Activated CD8-positive, alpha-beta T cell treated with anti-CD3 and anti-CD28 coated beads for 36 hours (primary cell): ENCODE measurements at regions not wholly inside any gene's neighbourhood (a gene's known extent, or its start where the extent isn't known, plus 50 kb on each side); places are given as distances from the start of the nearest gene placed in this dataset.

Experiments
- ATAC-seq: fragments of 200-7000 bp; cut with Tn5 transposase; one replicate; pipeline ENCODE4 v1.10.0; 2021; ENCODE audit warnings: mild to moderate bottlenecking, moderate library complexity
- CTCF ChIA-PET: fragments of 350-600 bp; sonication (Branson Sonifier 250); formaldehyde crosslinking; loops from one replicate; lab custom pipeline; 2021; ENCODE audit warnings: antibody characterized with exemption; lab: Charles Lee
- POLR2A ChIA-PET: fragments of 350-600 bp; sonication (Branson Sonifier 250); formaldehyde crosslinking; loops from one replicate; lab custom pipeline; 2021; ENCODE audit warnings: antibody characterized with exemption; lab: Charles Lee
- DNase-seq: peaks from one replicate; pipeline ENCODE4 v3.0.0-alpha.2; 2020
- H3K27ac Mint-ChIP-seq: one replicate; pipeline ENCODE4 v1.8.0; 2021; ENCODE audit warnings: mild to moderate bottlenecking, mixed read lengths
- H3K27me3 Mint-ChIP-seq: one replicate; pipeline ENCODE4 v1.8.0; 2021; ENCODE audit warnings: mixed read lengths
- H3K36me3 Mint-ChIP-seq: one replicate; pipeline ENCODE4 v1.8.0; 2021; ENCODE audit warnings: low read depth, mixed read lengths
- H3K4me1 Mint-ChIP-seq: one replicate; pipeline ENCODE4 v1.8.0; 2021; ENCODE audit warnings: low read depth, mixed read lengths
- H3K4me3 Mint-ChIP-seq: one replicate; pipeline ENCODE4 v1.8.0; 2021; ENCODE audit warnings: mild to moderate bottlenecking, moderate library complexity, mixed read lengths
- H3K9me3 Mint-ChIP-seq: one replicate; pipeline ENCODE4 v1.8.0; 2021; ENCODE audit warnings: mixed read lengths
- CTCF ChIP-seq: fragments of 200-600 bp; IDR thresholded peaks from one replicate; pipeline ENCODE4 v1.8.0; 2022; ENCODE audit warnings: antibody characterized with exemption, mild to moderate bottlenecking
- intact Hi-C: fragments of 100-400 bp; cut with micrococcal nuclease; formaldehyde crosslinking; loops from one replicate; pipeline ENCODE4 v1.10.0; 2022

GRCh38 chrY:13567186-13567585 is 87.4 kb upstream of the UTY start:
- Mint-ChIP-seq H3K27ac (no peak overlapping the region), H3K36me3 (no peaks in the 10 kb centered on the region), H3K4me3 (no peak overlapping the region), H3K9me3 (no peaks in the 10 kb centered on the region), H3K27me3 (no peaks in the 10 kb centered on the region), H3K4me1 (no peaks in the 10 kb centered on the region)
- CTCF ChIA-PET: no interaction called here
- POLR2A ChIA-PET: no interaction called here
- no peak for DNase-seq
- intact Hi-C loops: no loop called here
- no peak for ATAC-seq
- TF ChIP-seq CTCF: no peak

- Mint-ChIP-seq H3K9me3 (no peaks in the 10 kb centered on the region), H3K4me3 (no peak overlapping the region), H3K27ac (no peak overlapping the region), H3K36me3 (no peaks in the 10 kb centered on the region), H3K27me3 (no peaks in the 10 kb centered on the region), H3K4me1 (peaks cover 9% of the 10 kb centered on the region)
- no peak for TF ChIP-seq CTCF
- ChIA-PET CTCF (no interaction called here), POLR2A (no interaction called here)
- intact Hi-C loops: no loop called here
- DNase-seq: no peak
- no peak for ATAC-seq
These were observed 75.1 kb upstream of the UTY start for GRCh38 chrY:13554949-13555348.

- no peaks in the 10 kb centered on the region for H3K36me3 Mint-ChIP-seq
- no peaks in the 10 kb centered on the region for H3K9me3 Mint-ChIP-seq
- ATAC-seq (peak; percentile 39), DNase-seq (no peak)
- ChIA-PET CTCF (no interaction called here), POLR2A (no interaction called here)
- TF ChIP-seq CTCF: no peak
- H3K4me1 Mint-ChIP-seq: peaks cover 9% of the 10 kb centered on the region
- H3K27me3 Mint-ChIP-seq: no peaks in the 10 kb centered on the region
- H3K4me3 Mint-ChIP-seq: no peak overlapping the region
- intact Hi-C loops: no loop called here
- H3K27ac Mint-ChIP-seq: no peak overlapping the region
These were observed 72.7 kb upstream of the UTY start for GRCh38 chrY:13552393-13553116.

DNA sequence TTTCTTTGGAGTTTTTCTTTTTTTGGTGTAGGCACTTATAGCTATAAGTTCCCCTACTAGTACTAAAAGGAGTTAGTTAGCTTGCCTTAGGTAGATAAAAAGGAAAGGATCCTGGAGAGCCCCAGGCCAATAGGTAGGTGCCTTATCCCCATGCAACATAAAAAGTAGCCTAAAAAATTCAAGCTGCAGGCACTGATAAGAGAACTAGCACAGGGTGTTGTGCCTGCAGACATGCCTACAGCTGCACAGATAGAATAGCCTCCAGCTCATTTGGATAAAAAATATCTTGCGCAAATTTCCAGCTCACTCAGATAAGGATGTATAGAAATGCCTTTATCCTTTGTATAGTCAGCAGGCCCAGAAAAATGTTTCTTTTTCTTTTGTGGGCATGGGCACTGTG is 71.4 kb upstream of the UTY start:
- no peaks in the 10 kb centered on the region for H3K9me3 Mint-ChIP-seq
- no peak for ATAC-seq
- CTCF ChIA-PET: no interaction called here
- H3K27me3 Mint-ChIP-seq: no peaks in the 10 kb centered on the region
- POLR2A ChIA-PET: interaction anchor here (0.6 kb wide), 1 partner anchor 642 kb away, joined by 4 read pairs; no protein-coding TSS in a partner anchor
- DNase-seq: no peak
- no peak for TF ChIP-seq CTCF
- H3K36me3 Mint-ChIP-seq: no peaks in the 10 kb centered on the region
- H3K27ac Mint-ChIP-seq: no peak overlapping the region
- intact Hi-C loops: no loop called here
- no peak overlapping the region for H3K4me3 Mint-ChIP-seq
- H3K4me1 Mint-ChIP-seq: peaks cover 9% of the 10 kb centered on the region

GRCh38 chrY:13544491-13544890 is 64.7 kb upstream of the UTY start:
- ChIA-PET POLR2A (interaction anchor here (0.6 kb wide), 1 partner anchor 797 kb away, joined by 3 read pairs; no protein-coding TSS in a partner anchor), CTCF (no interaction called here)
- Mint-ChIP-seq H3K36me3 (no peaks in the 10 kb centered on the region), H3K27ac (no peak overlapping the region), H3K4me1 (no peaks in the 10 kb centered on the region), H3K4me3 (no peak overlapping the region), H3K9me3 (peaks cover 5% of the 10 kb centered on the region), H3K27me3 (no peaks in the 10 kb centered on the region)
- ATAC-seq (no peak), DNase-seq (no peak)
- intact Hi-C loops: no loop called here
- no peak for TF ChIP-seq CTCF
